SK-N-SH (cell line): ENCODE measurements at regions not wholly inside any gene's neighbourhood (a gene's known extent, or its start where the extent isn't known, plus 50 kb on each side); places are given as distances from the start of the nearest gene placed in this dataset.
"Not testable (repeated sequence)": the region's sequence is repeated elsewhere in the genome, so short reads cannot be mapped to it uniquely, and the experiment has no call there.

Source experiments
- CTCF ChIA-PET: fragments of 300-600, 350-600 bp; formaldehyde crosslinking; extraction: SDS; loops from one replicate; lab custom pipeline; 2021; lab: Yijun Ruan, JAX
- POLR2A ChIA-PET: fragments of 350-600 bp; sonication (Branson Sonifier 250); formaldehyde crosslinking; extraction: SDS; loops from one replicate; lab custom pipeline; 2020; ENCODE audit warnings: antibody characterized with exemption, inconsistent platforms; lab: Yijun Ruan, JAX
- DNase-seq: peaks from one replicate; pipeline ENCODE4 v3.0.0; 2012
- H2AFZ ChIP-seq: fragments of 200-600 bp; sonication (generic); 2 replicates; pipeline ENCODE4 v1.8.1; 2016; ENCODE audit warnings: antibody characterized with exemption, mild to moderate bottlenecking, low read depth
- H3F3A ChIP-seq: fragments of 200-600 bp; sonication (generic); replicated peaks from 2 replicates; pipeline ENCODE3; 2016; ENCODE audit warnings: antibody characterized with exemption, mild to moderate bottlenecking; ENCODE audit not compliant: insufficient read depth
- H3K27ac ChIP-seq, 2 experiments: fragments of 200-500 bp in 1 of 2; fragments of 200-600 bp in 1 of 2; sonication (Bioruptor generic) in 1 of 2; sonication (generic), shearing (Covaris generic) in 1 of 2; 2 replicates each; pipeline versions ENCODE4 v1.5.1 to v1.6.1; 2014 to 2016; ENCODE audit warnings: low read depth in 2 of 2, inconsistent platforms in 1 of 2, low read length in 1 of 2, mild to moderate bottlenecking in 1 of 2, mixed read lengths in 1 of 2
- H3K27me3 ChIP-seq: fragments of 200-600 bp; sonication (generic), shearing (Covaris generic); 2 replicates; pipeline ENCODE4 v1.6.1; 2016; ENCODE audit warnings: mixed run types; ENCODE audit not compliant: insufficient read depth
- H3K36me3 ChIP-seq, 2 experiments: fragments of 200-500 bp in 1 of 2; fragments of 200-600 bp in 1 of 2; sonication (Bioruptor generic) in 1 of 2; sonication (generic) in 1 of 2; replicated peaks in 1 of 2; 2 replicates each; pipeline versions ENCODE3 to v1.5.1; 2014 to 2016; ENCODE audit warnings: low read length in 1 of 2, mild to moderate bottlenecking in 1 of 2; ENCODE audit not compliant: insufficient read depth in 2 of 2, control insufficient read depth in 1 of 2
- H3K4me1 ChIP-seq, 2 experiments: fragments of 200-500 bp in 1 of 2; fragments of 200-600 bp in 1 of 2; sonication (Bioruptor generic) in 1 of 2; sonication (generic), shearing (Covaris generic) in 1 of 2; 2 replicates each; pipeline versions ENCODE4 v1.5.1 to v1.6.1; 2014 to 2016; ENCODE audit warnings: low read depth in 1 of 2, low read length in 1 of 2, mixed run types in 1 of 2; ENCODE audit not compliant: insufficient read depth in 2 of 2, control insufficient read depth in 1 of 2
- H3K4me2 ChIP-seq: fragments of 200-600 bp; sonication (generic), shearing (Covaris generic); 2 replicates; pipeline ENCODE4 v1.6.1; 2017; ENCODE audit warnings: mixed run types
- H3K4me3 ChIP-seq, 2 experiments: fragments of 200-500 bp in 1 of 2; fragments of 200-600 bp in 1 of 2; sonication (Bioruptor generic) in 1 of 2; sonication (generic), shearing (Covaris generic) in 1 of 2; 2 replicates each; pipeline versions ENCODE4 v1.5.1 to v1.8.1; 2014 to 2016; ENCODE audit warnings: low read depth in 2 of 2, inconsistent platforms in 1 of 2, low read length in 1 of 2, mild to moderate bottlenecking in 1 of 2, mixed read lengths in 1 of 2, moderate library complexity in 1 of 2
- H3K79me2 ChIP-seq: fragments of 200-600 bp; sonication (generic); 2 replicates; pipeline ENCODE4 v1.8.1; 2017; ENCODE audit warnings: mild to moderate bottlenecking; ENCODE audit not compliant: insufficient read depth
- H3K9ac ChIP-seq: fragments of 200-600 bp; sonication (generic); 2 replicates; pipeline ENCODE4 v1.6.1; 2017; ENCODE audit warnings: mixed run types
- H3K9me2 ChIP-seq: fragments of 200-600 bp; sonication (generic); 2 replicates; pipeline ENCODE4 v1.6.1; 2017; ENCODE audit warnings: mixed run types
- H3K9me3 ChIP-seq: fragments of 200-600 bp; sonication (generic); 2 replicates; pipeline ENCODE4 v1.6.1; 2017; ENCODE audit warnings: mixed run types, mild to moderate bottlenecking, moderate library complexity
- H4K20me1 ChIP-seq: fragments of 200-600 bp; sonication (generic); 2 replicates; pipeline ENCODE4 v1.6.1; 2017; ENCODE audit warnings: mild to moderate bottlenecking, mixed run types; ENCODE audit not compliant: insufficient read depth
- CHD2 ChIP-seq: fragments of 150-350 bp; IDR thresholded peaks from 2 replicates; pipeline ENCODE4 v1.6.1; 2018; ENCODE audit warnings: low read length; ENCODE audit not compliant: partially characterized antibody
- EP300 ChIP-seq, 2 experiments: IDR thresholded peaks; 2 replicates each; pipeline versions ENCODE4 v1.4.0 to v1.6.1; 2012; ENCODE audit warnings: borderline replicate concordance in 1 of 2, low read depth in 1 of 2, low read length in 1 of 2
- EZH2phosphoT487 ChIP-seq: fragments of 200-600 bp; sonication (generic); IDR thresholded peaks from 2 replicates; pipeline ENCODE4 v1.6.1; 2017; ENCODE audit warnings: low read depth, mixed run types, mild to moderate bottlenecking, antibody characterized with exemption, moderate library complexity, borderline replicate concordance
- FOXJ3 ChIP-seq: sonication (generic); formaldehyde crosslinking; IDR thresholded peaks from 2 replicates; pipeline ENCODE4 v1.5.1; 2020; ENCODE audit warnings: mild to moderate bottlenecking, missing genetic modification reagents
- GATA2 ChIP-seq: sonication (generic); formaldehyde crosslinking; IDR thresholded peaks from 2 replicates; pipeline ENCODE4 v1.5.0; 2020; ENCODE audit warnings: mild to moderate bottlenecking, missing genetic modification reagents
- IRF3 ChIP-seq: fragments of 150-350 bp; IDR thresholded peaks from 2 replicates; pipeline ENCODE4 v1.6.1; 2016; ENCODE audit warnings: mild to moderate bottlenecking, low read depth, low read length
- JUND ChIP-seq: IDR thresholded peaks from 2 replicates; pipeline ENCODE4 v1.4.0; 2012
- MEF2A ChIP-seq: IDR thresholded peaks from 2 replicates; pipeline ENCODE4 v1.4.0; 2012; ENCODE audit warnings: low read depth, borderline replicate concordance
- MXI1 ChIP-seq: IDR thresholded peaks from 2 replicates; pipeline ENCODE4 v1.6.1; 2012; ENCODE audit warnings: mild to moderate bottlenecking, low read depth, low read length, improper control_type of control experiment
- NFIC ChIP-seq: IDR thresholded peaks from 2 replicates; pipeline ENCODE4 v1.4.0; 2012; ENCODE audit warnings: borderline replicate concordance
- NRF1 ChIP-seq: IDR thresholded peaks from 2 replicates; pipeline ENCODE4 v1.6.1; 2012; ENCODE audit warnings: low read depth, mild to moderate bottlenecking, low read length
- RFX5 ChIP-seq: IDR thresholded peaks from 2 replicates; pipeline ENCODE4 v1.6.1; 2012; ENCODE audit warnings: mild to moderate bottlenecking, improper control_type of control experiment, low read length
- SIN3A ChIP-seq: IDR thresholded peaks from 2 replicates; pipeline ENCODE4 v1.6.1; 2012; ENCODE audit warnings: low read depth, mild to moderate bottlenecking, low read length, moderate library complexity, borderline replicate concordance
- SMC3 ChIP-seq: IDR thresholded peaks from 2 replicates; pipeline ENCODE4 v1.6.1; 2012; ENCODE audit warnings: low read depth, low read length, improper control_type of control experiment
- TAF1 ChIP-seq: IDR thresholded peaks from 2 replicates; pipeline ENCODE4 v1.6.1; 2012; ENCODE audit warnings: low read depth, mild to moderate bottlenecking, low read length, moderate library complexity, borderline replicate concordance
- WGBS: methylation state at CpG from one replicate; pipeline ENCODE4 v1.1.6; 2017; ENCODE audit warnings: low lambda C conversion rate; 5-methylcytosine and 5-hydroxymethylcytosine counted together
- TF ChIP-seq, protein P1 (sequence below): IDR thresholded peaks from 2 replicates; pipeline ENCODE4 v1.4.0; 2012; ENCODE audit warnings: low read depth, borderline replicate concordance
- TF ChIP-seq, protein P2 (sequence below): IDR thresholded peaks from 2 replicates; pipeline ENCODE4 v1.4.0; 2012; ENCODE audit warnings: low read depth, borderline replicate concordance
- TF ChIP-seq, protein P3 (sequence below): IDR thresholded peaks from 2 replicates; pipeline ENCODE4 v1.4.0; 2012; ENCODE audit warnings: low read depth
- TF ChIP-seq, protein P4 (sequence below): fragments of 150-350 bp; IDR thresholded peaks from 2 replicates; pipeline ENCODE4 v1.6.1; 2017; ENCODE audit warnings: antibody characterized with exemption, low read length, low read depth, borderline replicate concordance

GRCh38 chr7:13132314-13132713 is 444.9 kb downstream of the ARL4A start:
- POLR2A ChIA-PET: no interaction called here
- Histone ChIP-seq H3K27ac (no peak overlapping the region), H3F3A (no peaks in the 10 kb centered on the region), H2AFZ (no peak overlapping the region), H3K4me3 (no peak overlapping the region), H3K79me2 (no peaks in the 10 kb centered on the region), H3K4me1 (no peaks in the 10 kb centered on the region), H3K9me2 (no peaks in the 10 kb centered on the region)
- DNase-seq: no peak
- no peak for TF ChIP-seq CHD2
- no peak for TF ChIP-seq EP300 (IDR thresholded peaks at IDR 0.05; ENCODE audit: borderline replicate concordance in 1 of 2, low read depth in 1 of 2, low read length in 1 of 2)
- TF ChIP-seq, protein P1, sequence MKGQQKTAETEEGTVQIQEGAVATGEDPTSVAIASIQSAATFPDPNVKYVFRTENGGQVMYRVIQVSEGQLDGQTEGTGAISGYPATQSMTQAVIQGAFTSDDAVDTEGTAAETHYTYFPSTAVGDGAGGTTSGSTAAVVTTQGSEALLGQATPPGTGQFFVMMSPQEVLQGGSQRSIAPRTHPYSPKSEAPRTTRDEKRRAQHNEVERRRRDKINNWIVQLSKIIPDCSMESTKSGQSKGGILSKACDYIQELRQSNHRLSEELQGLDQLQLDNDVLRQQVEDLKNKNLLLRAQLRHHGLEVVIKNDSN: no peak
- TF ChIP-seq MEF2A: no peak
- TF ChIP-seq RFX5: no peak
- no peak for TF ChIP-seq JUND
- TF ChIP-seq MXI1: no peak
- TF ChIP-seq FOXJ3 (CRISPR knock-in tag): no peak
- TF ChIP-seq IRF3: no peak
- no peak for TF ChIP-seq GATA2 (CRISPR knock-in tag)
- no peak for TF ChIP-seq NRF1
- no peak for TF ChIP-seq TAF1
- no peak for TF ChIP-seq SMC3
- TF ChIP-seq, protein P2, sequence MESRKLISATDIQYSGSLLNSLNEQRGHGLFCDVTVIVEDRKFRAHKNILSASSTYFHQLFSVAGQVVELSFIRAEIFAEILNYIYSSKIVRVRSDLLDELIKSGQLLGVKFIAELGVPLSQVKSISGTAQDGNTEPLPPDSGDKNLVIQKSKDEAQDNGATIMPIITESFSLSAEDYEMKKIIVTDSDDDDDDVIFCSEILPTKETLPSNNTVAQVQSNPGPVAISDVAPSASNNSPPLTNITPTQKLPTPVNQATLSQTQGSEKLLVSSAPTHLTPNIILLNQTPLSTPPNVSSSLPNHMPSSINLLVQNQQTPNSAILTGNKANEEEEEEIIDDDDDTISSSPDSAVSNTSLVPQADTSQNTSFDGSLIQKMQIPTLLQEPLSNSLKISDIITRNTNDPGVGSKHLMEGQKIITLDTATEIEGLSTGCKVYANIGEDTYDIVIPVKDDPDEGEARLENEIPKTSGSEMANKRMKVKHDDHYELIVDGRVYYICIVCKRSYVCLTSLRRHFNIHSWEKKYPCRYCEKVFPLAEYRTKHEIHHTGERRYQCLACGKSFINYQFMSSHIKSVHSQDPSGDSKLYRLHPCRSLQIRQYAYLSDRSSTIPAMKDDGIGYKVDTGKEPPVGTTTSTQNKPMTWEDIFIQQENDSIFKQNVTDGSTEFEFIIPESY: no peak
- TF ChIP-seq SIN3A: no peak
- TF ChIP-seq EZH2phosphoT487: no peak
- TF ChIP-seq, protein P3, sequence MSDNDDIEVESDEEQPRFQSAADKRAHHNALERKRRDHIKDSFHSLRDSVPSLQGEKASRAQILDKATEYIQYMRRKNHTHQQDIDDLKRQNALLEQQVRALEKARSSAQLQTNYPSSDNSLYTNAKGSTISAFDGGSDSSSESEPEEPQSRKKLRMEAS: no peak
- TF ChIP-seq, protein P4, sequence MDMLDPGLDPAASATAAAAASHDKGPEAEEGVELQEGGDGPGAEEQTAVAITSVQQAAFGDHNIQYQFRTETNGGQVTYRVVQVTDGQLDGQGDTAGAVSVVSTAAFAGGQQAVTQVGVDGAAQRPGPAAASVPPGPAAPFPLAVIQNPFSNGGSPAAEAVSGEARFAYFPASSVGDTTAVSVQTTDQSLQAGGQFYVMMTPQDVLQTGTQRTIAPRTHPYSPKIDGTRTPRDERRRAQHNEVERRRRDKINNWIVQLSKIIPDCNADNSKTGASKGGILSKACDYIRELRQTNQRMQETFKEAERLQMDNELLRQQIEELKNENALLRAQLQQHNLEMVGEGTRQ: no peak
- TF ChIP-seq NFIC: no peak
- TF ChIP-seq, all 33 proteins: peak for 0
- H3K36me3 ChIP-seq: no peaks in the 10 kb centered on the region
- CTCF ChIA-PET: interaction anchor here (0.5 to 1.7 kb wide), 2 partner anchors 12 to 15 kb away, joined by 3 read pairs; no protein-coding TSS in a partner anchor
- no peaks in the 10 kb centered on the region for H3K27me3 ChIP-seq
- H4K20me1 ChIP-seq: no peaks in the 10 kb centered on the region
- no peak overlapping the region for H3K4me2 ChIP-seq
- H3K9ac ChIP-seq: no peak overlapping the region
- no peaks in the 10 kb centered on the region for H3K9me3 ChIP-seq

GRCh38 chr7:13136345-13136744 is 448.9 kb downstream of the ARL4A start:
- DNase-seq, H3K79me2 ChIP-seq, H3F3A ChIP-seq, H3K4me2 ChIP-seq, H3K36me3 ChIP-seq, H3K9ac ChIP-seq, H3K9me2 ChIP-seq, H2AFZ ChIP-seq, H3K27me3 ChIP-seq, H4K20me1 ChIP-seq, POLR2A ChIA-PET, H3K9me3 ChIP-seq, H3K27ac ChIP-seq, H3K4me3 ChIP-seq, CTCF ChIA-PET, H3K4me1 ChIP-seq: not testable (repeated sequence)
- 12% methylated on average over 6 of the region's 6 CpGs for WGBS
